Activated CD4-positive, alpha-beta T cell treated with anti-CD3 and anti-CD28 coated beads, Interleukin-2, Interleukin-6, amounts not matched to agents 100 ng/mL and 50 ng/mL, durations not matched to agents 16 hours and 8 hours (primary cell): ENCODE measurements at regions not wholly inside any gene's neighbourhood (a gene's known extent, or its start where the extent isn't known, plus 50 kb on each side); places are given as distances from the start of the nearest gene placed in this dataset.
"Not testable (repeated sequence)": the region's sequence is repeated elsewhere in the genome, so short reads cannot be mapped to it uniquely, and the experiment has no call there.

Experiments
- DNase-seq: peaks from one replicate; pipeline ENCODE4 v3.0.0-alpha.2; 2020

- no peak for DNase-seq
These were observed 182.7 kb upstream of the SEMA6A start for GRCh38 chr5:116757326-116757725.

GRCh38 chr5:116756531-116756930 lies 181.9 kb upstream of the SEMA6A start:
- DNase-seq: no peak

- DNase-seq: no peak
These were observed 179.9 kb upstream of the SEMA6A start for GRCh38 chr5:116754556-116754955.

- DNase-seq: no peak
These were observed 177.1 kb upstream of the SEMA6A start for GRCh38 chr5:116751684-116752083.

GRCh38 chr5:116750631-116751580 lies 176.3 kb upstream of the SEMA6A start:
- DNase-seq: no peak

- DNase-seq: no peak
These were observed 173.3 kb upstream of the SEMA6A start for GRCh38 chr5:116747881-116748280.

GRCh38 chr5:116746668-116747067 lies 172.0 kb upstream of the SEMA6A start:
- DNase-seq: no peak

GRCh38 chr5:116740771-116741170 lies 166.1 kb upstream of the SEMA6A start:
- no peak for DNase-seq

- no peak for DNase-seq
These were observed 164.9 kb upstream of the SEMA6A start for GRCh38 chr5:116739571-116739970.

- DNase-seq: no peak
These were observed 164.1 kb upstream of the SEMA6A start for GRCh38 chr5:116738615-116739261.

- DNase-seq: no peak
These were observed 163.6 kb upstream of the SEMA6A start for GRCh38 chr5:116738239-116738614.

- DNase-seq: no peak
These were observed 162.0 kb upstream of the SEMA6A start for GRCh38 chr5:116736671-116737070.

GRCh38 chr5:116733991-116734975 lies 159.7 kb upstream of the SEMA6A start:
- no peak for DNase-seq

- DNase-seq: no peak
These were observed 158.0 kb upstream of the SEMA6A start for GRCh38 chr5:116732591-116732990.

GRCh38 chr5:116731432-116731831 lies 156.8 kb upstream of the SEMA6A start:
- DNase-seq: no peak

GRCh38 chr5:116730706-116731105 lies 156.1 kb upstream of the SEMA6A start:
- DNase-seq: no peak

- no peak for DNase-seq
These were observed 155.6 kb upstream of the SEMA6A start for GRCh38 chr5:116730185-116730584.

- DNase-seq: no peak
These were observed 152.6 kb upstream of the SEMA6A start for GRCh38 chr5:116727248-116727647.

GRCh38 chr5:116726180-116726579 lies 151.6 kb upstream of the SEMA6A start:
- DNase-seq: not testable (repeated sequence)

- no peak for DNase-seq
These were observed 150.3 kb upstream of the SEMA6A start for GRCh38 chr5:116724971-116725370.

GRCh38 chr5:116722651-116723050 lies 148.0 kb upstream of the SEMA6A start:
- no peak for DNase-seq

GRCh38 chr5:116719106-116719505 lies 144.5 kb upstream of the SEMA6A start:
- DNase-seq: no peak

- no peak for DNase-seq
These were observed 143.7 kb upstream of the SEMA6A start for GRCh38 chr5:116718317-116718716.
